BJ (cell line): ENCODE measurements at regions not wholly inside any gene's neighbourhood (a gene's known extent, or its start where the extent isn't known, plus 50 kb on each side); places are given as distances from the start of the nearest gene placed in this dataset.

Source experiments
- CTCF ChIA-PET: fragments of 350-600 bp; formaldehyde crosslinking; extraction: SDS; loops from one replicate; lab custom pipeline; 2021; ENCODE audit warnings: antibody characterized with exemption, inconsistent platforms; lab: Yijun Ruan, JAX
- POLR2A ChIA-PET: fragments of 300-600 bp; sonication (Branson Sonifier 250); formaldehyde crosslinking; extraction: SDS; loops from one replicate; lab custom pipeline; 2021; ENCODE audit warnings: antibody characterized with exemption; lab: Charles Lee
- DNase-seq: peaks from one replicate; pipeline ENCODE4 v3.0.0-alpha.2; 2011; ENCODE audit warnings: low read depth
- H3K27me3 ChIP-seq: 2 replicates; pipeline ENCODE4 v1.6.0; 2011; ENCODE audit warnings: low read length; ENCODE audit not compliant: control insufficient read depth, insufficient read depth
- H3K36me3 ChIP-seq: 2 replicates; pipeline ENCODE4 v1.5.1; 2011; ENCODE audit warnings: low read length; ENCODE audit not compliant: control insufficient read depth, insufficient read depth
- H3K4me3 ChIP-seq: 2 replicates; pipeline ENCODE4 v1.5.1; 2011; ENCODE audit warnings: low read depth, mild to moderate bottlenecking, control low read depth, low read length
- TF ChIP-seq, protein P1 (sequence below): IDR thresholded peaks from 2 replicates; pipeline ENCODE4 v1.5.1; 2011; ENCODE audit warnings: low read depth, mild to moderate bottlenecking, control low read depth, inconsistent platforms, low read length, moderate library complexity; ENCODE audit not compliant: insufficient read depth

DNA sequence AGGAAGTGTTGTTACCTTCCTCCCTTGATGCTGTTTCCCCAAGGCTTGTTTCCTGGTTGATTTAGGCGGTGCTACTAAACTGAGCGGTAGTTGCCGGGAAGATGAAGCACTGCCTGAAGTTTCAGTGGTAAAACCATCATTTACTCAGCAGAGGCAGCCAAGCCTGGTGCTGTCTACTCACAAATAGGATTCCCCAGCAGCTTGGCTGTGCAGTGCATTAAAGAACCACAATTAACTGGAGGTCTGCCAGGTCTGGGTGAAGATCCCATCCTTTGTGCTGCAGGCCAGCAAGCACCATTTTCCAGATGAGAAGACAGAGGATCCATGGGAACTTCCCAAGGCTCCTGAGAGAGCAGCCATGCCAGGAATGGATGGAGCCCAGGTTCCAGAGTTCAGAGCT lies 231.9 kb upstream of the E2F8 start:
- DNase-seq, result no peak
- peaks cover 16% of the 10 kb centered on the region for H3K27me3 ChIP-seq
- no peaks in the 10 kb centered on the region for H3K36me3 ChIP-seq
- H3K4me3 ChIP-seq, result no peak overlapping the region
- CTCF ChIA-PET, result interaction anchor here (1.2 kb wide), 1 partner anchor 15 kb away, joined by 3 read pairs; no protein-coding TSS in a partner anchor
- POLR2A ChIA-PET, result no interaction called here
- TF ChIP-seq, protein P1, sequence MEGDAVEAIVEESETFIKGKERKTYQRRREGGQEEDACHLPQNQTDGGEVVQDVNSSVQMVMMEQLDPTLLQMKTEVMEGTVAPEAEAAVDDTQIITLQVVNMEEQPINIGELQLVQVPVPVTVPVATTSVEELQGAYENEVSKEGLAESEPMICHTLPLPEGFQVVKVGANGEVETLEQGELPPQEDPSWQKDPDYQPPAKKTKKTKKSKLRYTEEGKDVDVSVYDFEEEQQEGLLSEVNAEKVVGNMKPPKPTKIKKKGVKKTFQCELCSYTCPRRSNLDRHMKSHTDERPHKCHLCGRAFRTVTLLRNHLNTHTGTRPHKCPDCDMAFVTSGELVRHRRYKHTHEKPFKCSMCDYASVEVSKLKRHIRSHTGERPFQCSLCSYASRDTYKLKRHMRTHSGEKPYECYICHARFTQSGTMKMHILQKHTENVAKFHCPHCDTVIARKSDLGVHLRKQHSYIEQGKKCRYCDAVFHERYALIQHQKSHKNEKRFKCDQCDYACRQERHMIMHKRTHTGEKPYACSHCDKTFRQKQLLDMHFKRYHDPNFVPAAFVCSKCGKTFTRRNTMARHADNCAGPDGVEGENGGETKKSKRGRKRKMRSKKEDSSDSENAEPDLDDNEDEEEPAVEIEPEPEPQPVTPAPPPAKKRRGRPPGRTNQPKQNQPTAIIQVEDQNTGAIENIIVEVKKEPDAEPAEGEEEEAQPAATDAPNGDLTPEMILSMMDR, result no peak

DNA sequence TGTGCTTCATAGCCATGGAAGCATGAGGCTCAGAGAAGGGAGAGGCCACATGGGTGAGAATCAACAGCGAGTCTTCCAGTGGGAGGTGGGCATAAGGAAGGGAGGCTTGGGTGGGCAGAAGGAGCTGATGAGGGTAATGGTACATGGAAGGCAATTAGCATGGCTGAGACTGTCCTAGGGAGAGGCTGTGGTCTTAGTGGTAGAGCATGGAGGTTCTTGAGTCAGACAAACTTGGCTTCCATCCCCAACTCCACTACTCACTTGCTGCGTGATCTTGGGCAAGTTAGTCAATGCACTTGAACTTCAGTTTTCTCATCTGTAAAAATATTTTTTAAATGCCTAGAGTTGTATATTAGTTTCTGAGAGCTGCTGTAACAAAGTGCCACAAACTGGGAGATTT lies 227.2 kb upstream of the E2F8 start:
- DNase-seq, result no peak
- CTCF ChIA-PET, result interaction anchor here (0.6 kb wide), 1 partner anchor 25 kb away, joined by 3 read pairs; no protein-coding TSS in a partner anchor

DNA sequence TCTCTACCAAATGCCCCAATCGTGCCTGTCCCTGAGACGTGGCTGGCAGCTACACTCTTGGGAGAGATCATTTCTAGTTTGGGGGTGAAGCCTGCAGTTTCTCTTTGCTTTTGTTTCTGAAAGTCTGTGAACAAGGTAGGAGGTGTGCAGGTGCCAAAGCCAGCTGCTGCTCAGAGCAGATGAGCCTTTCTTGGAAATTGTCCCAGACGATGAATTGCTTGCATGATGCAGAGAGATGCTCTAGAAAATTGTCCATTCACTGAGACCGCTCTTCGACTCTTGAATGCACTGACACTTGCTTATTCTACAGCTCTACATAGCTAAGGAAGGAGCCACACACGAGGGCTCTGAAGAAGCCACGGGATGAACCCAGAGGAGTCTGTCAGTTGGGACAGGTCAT lies 225.6 kb upstream of the E2F8 start:
- no peak for DNase-seq
- CTCF ChIA-PET, result no interaction called here
- no peak overlapping the region for H3K4me3 ChIP-seq
- peaks cover 8% of the 10 kb centered on the region for H3K27me3 ChIP-seq
- H3K36me3 ChIP-seq, result no peaks in the 10 kb centered on the region
- POLR2A ChIA-PET, result no interaction called here
- TF ChIP-seq, protein P1, result no peak

More for the DNA sequence above, 227.2 kb upstream of the E2F8 start:
- Histone ChIP-seq H3K36me3 (no peaks in the 10 kb centered on the region), H3K27me3 (peaks cover 10% of the 10 kb centered on the region), H3K4me3 (no peak overlapping the region)
- POLR2A ChIA-PET, result no interaction called here
- TF ChIP-seq, protein P1, result no peak

DNA sequence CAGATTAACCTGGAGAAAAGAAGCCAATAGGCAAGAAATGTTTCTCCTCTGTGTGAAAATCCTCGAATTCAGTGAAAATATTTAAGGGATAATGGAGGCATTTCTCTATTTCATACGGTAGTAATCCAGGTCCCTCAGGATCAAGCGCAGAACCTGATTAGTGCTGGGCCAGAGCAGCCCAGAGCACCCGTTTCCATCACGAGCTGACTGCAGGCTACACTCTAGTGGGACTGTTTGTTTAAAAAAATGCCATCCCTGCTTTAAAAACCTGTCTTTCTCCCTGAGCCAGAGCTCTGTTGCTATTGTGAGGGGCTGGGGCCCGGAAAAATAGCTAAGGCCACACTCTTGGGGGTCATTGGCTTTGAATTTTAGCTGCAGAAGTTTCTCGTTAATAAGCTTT lies 223.2 kb upstream of the E2F8 start:
- DNase-seq, result no peak
- TF ChIP-seq, protein P1, result no peak
- Histone ChIP-seq H3K27me3 (peaks cover 11% of the 10 kb centered on the region), H3K4me3 (no peak overlapping the region), H3K36me3 (no peaks in the 10 kb centered on the region)
- POLR2A ChIA-PET, result no interaction called here
- CTCF ChIA-PET, result no interaction called here

DNA sequence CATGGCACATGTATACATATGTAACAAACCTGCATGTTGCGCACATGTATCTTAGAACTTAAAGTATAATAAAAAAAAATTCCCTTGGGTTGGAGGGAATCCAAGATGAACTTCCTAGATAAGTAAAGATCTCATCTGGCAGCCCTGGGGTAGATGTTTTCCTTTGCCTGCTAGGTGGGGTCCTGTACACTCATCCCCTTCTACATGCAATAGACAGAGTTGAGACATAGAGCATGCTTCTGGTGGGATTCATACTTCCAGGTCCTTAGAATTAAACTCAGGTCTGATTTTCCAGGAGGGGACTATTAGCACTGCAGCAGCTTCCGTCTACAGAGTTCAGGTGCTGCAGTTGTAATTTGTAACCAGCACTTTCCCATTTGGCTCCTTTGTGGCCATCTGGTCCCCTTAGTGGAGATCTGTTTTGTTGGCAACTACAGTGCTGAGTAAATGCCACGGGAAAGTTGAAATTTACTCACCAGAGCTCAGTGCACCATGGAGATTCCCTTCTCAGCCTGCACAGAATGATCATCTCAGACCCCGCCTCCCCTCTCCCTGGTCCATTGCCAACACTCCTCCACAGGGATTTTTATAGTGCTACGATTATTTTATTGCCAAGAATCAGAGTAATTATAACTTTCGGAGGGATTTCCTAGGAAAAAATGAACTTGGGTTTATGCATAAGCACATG lies 220.1 kb upstream of the E2F8 start:
- CTCF ChIA-PET, result no interaction called here
- TF ChIP-seq, protein P1, result no peak
- DNase-seq, result no peak
- H3K4me3 ChIP-seq, result no peak overlapping the region
- H3K27me3 ChIP-seq, result peaks cover 6% of the 10 kb centered on the region
- POLR2A ChIA-PET, result no interaction called here
- no peaks in the 10 kb centered on the region for H3K36me3 ChIP-seq
